Upper lobe of left lung (tissue), 6 donors: ENCODE measurements at regions not wholly inside any gene's neighbourhood (a gene's known extent, or its start where the extent isn't known, plus 50 kb on each side); places are given as distances from the start of the nearest gene placed in this dataset.

Experiments used
- ATAC-seq, 2 donors: fragments of 200-7000 bp; cut with Tn5 transposase; one replicate each; pipeline ENCODE4 v1.9.1; 2022; ENCODE audit warnings: mild to moderate bottlenecking in 2 of 2, moderate library complexity in 2 of 2; ENCODE audit not compliant: low FRiP score in 2 of 2
- DNase-seq, 2 donors: peaks; one replicate each; pipeline ENCODE4 v3.0.0-alpha.2; 2019 to 2020
- H3K27ac ChIP-seq, 4 donors: fragments of 200-600 bp; sonication (generic); one replicate each; pipeline ENCODE4 v1.5.1; 2016 to 2019
- H3K27me3 ChIP-seq, 4 donors: fragments of 200-600 bp; sonication (generic); one replicate each; pipeline ENCODE4 v1.5.1; 2017 to 2019
- H3K36me3 ChIP-seq, 4 donors: fragments of 200-600 bp; sonication (generic); one replicate each; pipeline ENCODE4 v1.5.1; 2016 to 2019
- H3K4me1 ChIP-seq, 4 donors: fragments of 200-600 bp; sonication (generic); one replicate each; pipeline ENCODE4 v1.5.1; 2018 to 2019
- H3K4me3 ChIP-seq, 4 donors: fragments of 200-600 bp; sonication (generic); one replicate each; pipeline ENCODE4 v1.5.1; 2017 to 2019; ENCODE audit warnings: mild to moderate bottlenecking in 2 of 4, moderate library complexity in 1 of 4
- H3K9me3 ChIP-seq, 4 donors: fragments of 200-600 bp; sonication (generic); one replicate each; pipeline ENCODE4 v1.5.1; 2018 to 2019
- EP300 ChIP-seq, 4 donors: sonication (generic); formaldehyde crosslinking; IDR thresholded peaks; one replicate each; pipeline ENCODE4 v1.5.1; 2017; ENCODE audit warnings: antibody characterized with exemption in 4 of 4, control low read depth in 2 of 4
- POLR2A ChIP-seq, 4 donors: fragments of 450-650 bp; IDR thresholded peaks; one replicate each; pipeline ENCODE4 v1.5.1; 2016 to 2017; ENCODE audit warnings: antibody characterized with exemption in 4 of 4, mild to moderate bottlenecking in 2 of 4
- POLR2AphosphoS5 ChIP-seq, 2 donors: sonication (generic); formaldehyde crosslinking; IDR thresholded peaks; one replicate each; pipeline ENCODE4 v1.5.1; 2017; ENCODE audit warnings: antibody characterized with exemption in 2 of 2
- WGBS, 2 donors: methylation state at CpG; one replicate each; pipeline ENCODE4 v1.1.5; 2017 to 2018; 5-methylcytosine and 5-hydroxymethylcytosine counted together
- TF ChIP-seq, protein P1 (sequence below), 6 experiments: fragments of 450-650 bp in 4 of 6; fragments of 200-600 bp in 2 of 6; sonication (generic) in 2 of 6; IDR thresholded peaks; one replicate each; pipeline ENCODE4 v1.5.1; 2016 to 2019; ENCODE audit warnings: antibody characterized with exemption in 6 of 6
- donor health status: DM: no; HTN: no; CAD: no; lungs with moderate emphysema.
- donor health status: DM: no; HTN: yes; CAD: no; lungs with severe emphysema.

DNA sequence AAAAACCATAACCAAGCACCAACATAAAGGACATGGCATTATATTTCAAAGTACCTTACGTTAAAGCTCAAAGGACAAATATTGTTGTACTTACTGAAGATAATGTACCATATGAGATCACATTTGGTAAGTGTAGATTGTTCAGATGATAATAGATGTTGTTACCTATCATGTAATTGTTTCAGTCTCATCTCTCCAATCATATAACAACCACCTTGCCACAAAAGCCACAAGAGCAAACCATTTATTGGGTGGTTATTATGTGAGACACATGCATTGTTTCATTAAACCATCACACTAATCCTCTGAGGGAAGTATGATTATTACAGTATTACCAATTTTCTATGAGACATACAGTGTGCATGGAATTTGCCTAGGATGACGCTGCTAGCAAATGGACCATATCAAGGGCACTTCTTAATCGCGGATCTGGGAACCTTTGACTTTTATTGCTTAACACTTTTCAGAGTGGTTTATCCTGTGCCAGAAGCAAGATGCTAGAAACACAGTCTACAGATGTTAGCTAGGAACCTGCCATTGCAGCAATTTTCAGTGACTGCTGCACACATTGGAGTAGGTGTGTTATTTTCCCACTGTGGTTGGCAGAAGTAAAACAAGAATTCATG, 149.8 kb upstream of the AKIRIN2 start:
- H3K4me3 ChIP-seq = no peak overlapping the region
- 81 to 91% methylated on average over 4 of the region's 4 CpGs for whole genome bisulfite sequencing, 2 donors
- no peaks in the 10 kb centered on the region for H3K36me3 ChIP-seq
- ATAC-seq (no peak), DNase-seq (no peak)
- no peaks in the 10 kb centered on the region for H3K9me3 ChIP-seq
- H3K27ac ChIP-seq = no peak overlapping the region
- TF ChIP-seq POLR2A (IDR thresholded peaks at IDR 0.05) (no peak), POLR2AphosphoS5 (IDR thresholded peaks at IDR 0.05) (no peak), EP300 (IDR thresholded peaks at IDR 0.05) (no peak)
- TF ChIP-seq, protein P1, sequence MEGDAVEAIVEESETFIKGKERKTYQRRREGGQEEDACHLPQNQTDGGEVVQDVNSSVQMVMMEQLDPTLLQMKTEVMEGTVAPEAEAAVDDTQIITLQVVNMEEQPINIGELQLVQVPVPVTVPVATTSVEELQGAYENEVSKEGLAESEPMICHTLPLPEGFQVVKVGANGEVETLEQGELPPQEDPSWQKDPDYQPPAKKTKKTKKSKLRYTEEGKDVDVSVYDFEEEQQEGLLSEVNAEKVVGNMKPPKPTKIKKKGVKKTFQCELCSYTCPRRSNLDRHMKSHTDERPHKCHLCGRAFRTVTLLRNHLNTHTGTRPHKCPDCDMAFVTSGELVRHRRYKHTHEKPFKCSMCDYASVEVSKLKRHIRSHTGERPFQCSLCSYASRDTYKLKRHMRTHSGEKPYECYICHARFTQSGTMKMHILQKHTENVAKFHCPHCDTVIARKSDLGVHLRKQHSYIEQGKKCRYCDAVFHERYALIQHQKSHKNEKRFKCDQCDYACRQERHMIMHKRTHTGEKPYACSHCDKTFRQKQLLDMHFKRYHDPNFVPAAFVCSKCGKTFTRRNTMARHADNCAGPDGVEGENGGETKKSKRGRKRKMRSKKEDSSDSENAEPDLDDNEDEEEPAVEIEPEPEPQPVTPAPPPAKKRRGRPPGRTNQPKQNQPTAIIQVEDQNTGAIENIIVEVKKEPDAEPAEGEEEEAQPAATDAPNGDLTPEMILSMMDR (IDR thresholded peaks at IDR 0.05) = no peak
- no peaks in the 10 kb centered on the region for H3K4me1 ChIP-seq
- no peaks in the 10 kb centered on the region for H3K27me3 ChIP-seq

- no peak overlapping the region for H3K27ac ChIP-seq
- peaks cover 0 to 4% (median 0%) of the 10 kb centered on the region in 4 donors for H3K4me1 ChIP-seq
- H3K36me3 ChIP-seq = no peaks in the 10 kb centered on the region
- no peak overlapping the region for H3K4me3 ChIP-seq
- 32 to 63% methylated on average over 3 of the region's 3 CpGs for WGBS, 2 donors
- TF ChIP-seq POLR2AphosphoS5 (IDR thresholded peaks at IDR 0.05) = no peak
- no peak for TF ChIP-seq POLR2A (IDR thresholded peaks at IDR 0.05)
- TF ChIP-seq EP300 (IDR thresholded peaks at IDR 0.05) = no peak
- TF ChIP-seq, protein P1 (IDR thresholded peaks at IDR 0.05) = no peak
- ATAC-seq (no peak), DNase-seq (no peak)
- H3K9me3 ChIP-seq = no peaks in the 10 kb centered on the region
- H3K27me3 ChIP-seq = no peaks in the 10 kb centered on the region
These were observed 146.6 kb upstream of the AKIRIN2 start for GRCh38 chr6:87848616-87849015.

- Histone ChIP-seq H3K4me3 (no peak overlapping the region), H3K27me3 (no peaks in the 10 kb centered on the region), H3K36me3 (no peaks in the 10 kb centered on the region), H3K27ac (no peak overlapping the region), H3K4me1 (peaks cover 0 to 4% (median 0%) of the 10 kb centered on the region in 4 donors), H3K9me3 (no peaks in the 10 kb centered on the region)
- ATAC-seq = no peak
- TF ChIP-seq POLR2AphosphoS5 (IDR thresholded peaks at IDR 0.05) (no peak), EP300 (IDR thresholded peaks at IDR 0.05) (no peak), POLR2A (IDR thresholded peaks at IDR 0.05) (no peak)
- TF ChIP-seq, protein P1 (IDR thresholded peaks at IDR 0.05) = no peak
- WGBS, 2 donors = 93 to 96% methylated on average over 1 of the region's 1 CpG
- DNase-seq = no peak
These were observed 145.8 kb upstream of the AKIRIN2 start for GRCh38 chr6:87847830-87848210.

DNA sequence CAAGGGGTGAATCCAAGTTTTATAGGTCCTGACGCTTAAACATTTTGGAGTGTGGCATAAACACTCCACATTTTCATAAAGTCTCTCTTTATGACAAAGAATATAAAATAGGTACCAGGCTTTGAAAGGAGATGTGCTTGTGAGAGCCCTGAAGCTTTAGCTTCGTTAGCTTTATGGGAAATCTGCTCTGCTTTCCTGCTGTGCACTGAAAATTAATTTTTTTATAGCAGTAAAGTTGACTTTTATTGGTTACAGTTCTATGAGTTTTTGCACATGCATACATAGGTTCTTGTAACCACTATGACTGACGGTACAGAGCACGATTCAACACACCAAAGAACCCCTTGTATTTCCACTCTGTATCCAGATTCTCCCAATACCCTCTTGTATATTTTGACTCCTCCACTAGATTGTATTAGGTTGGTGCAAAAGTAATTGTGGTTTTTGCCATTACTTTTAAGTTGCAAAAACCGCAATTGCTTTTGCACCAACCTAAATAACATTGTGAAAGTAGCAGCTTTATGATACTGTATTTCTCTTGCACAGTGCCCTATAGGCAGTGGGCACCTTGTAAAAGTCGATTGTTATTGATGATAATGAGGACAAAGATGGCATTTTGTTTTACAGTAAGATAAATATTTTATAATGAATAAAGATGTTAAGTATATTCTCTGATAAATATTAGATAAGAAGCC, 145.2 kb upstream of the AKIRIN2 start:
- ATAC-seq (no peak), DNase-seq (no peak)
- WGBS, 2 donors = 88 to 91% methylated on average over 6 of the region's 6 CpGs
- TF ChIP-seq EP300 (IDR thresholded peaks at IDR 0.05) = no peak
- TF ChIP-seq, protein P1 (IDR thresholded peaks at IDR 0.05) = no peak
- TF ChIP-seq POLR2AphosphoS5 (IDR thresholded peaks at IDR 0.05) = no peak
- no peak for TF ChIP-seq POLR2A (IDR thresholded peaks at IDR 0.05)
- H3K27ac ChIP-seq = no peak overlapping the region
- peaks cover 0 to 4% (median 0%) of the 10 kb centered on the region in 4 donors for H3K4me1 ChIP-seq
- no peaks in the 10 kb centered on the region for H3K36me3 ChIP-seq
- no peak overlapping the region for H3K4me3 ChIP-seq
- no peaks in the 10 kb centered on the region for H3K27me3 ChIP-seq
- no peaks in the 10 kb centered on the region for H3K9me3 ChIP-seq

DNA sequence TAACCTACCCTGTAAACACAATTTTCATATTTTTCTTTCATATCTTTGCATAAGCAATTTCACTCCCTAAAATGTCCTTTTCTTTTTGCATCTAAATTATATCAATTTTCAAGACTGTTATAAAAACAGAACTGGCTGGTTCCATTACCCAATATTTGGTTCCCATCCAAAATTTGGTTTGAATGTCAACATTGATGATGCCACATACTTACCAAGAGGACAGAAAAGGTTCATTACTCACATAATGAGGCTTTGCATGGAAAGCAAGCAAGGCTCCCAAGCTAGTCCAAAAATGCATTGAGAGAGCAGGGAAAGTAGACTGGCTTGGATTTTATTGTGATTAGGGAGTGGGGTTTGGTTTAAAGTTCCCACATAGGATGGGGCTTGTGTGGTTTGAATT, 144.4 kb upstream of the AKIRIN2 start:
- TF ChIP-seq POLR2A (IDR thresholded peaks at IDR 0.05) (no peak), POLR2AphosphoS5 (IDR thresholded peaks at IDR 0.05) (no peak), EP300 (IDR thresholded peaks at IDR 0.05) (no peak)
- TF ChIP-seq, protein P1 (IDR thresholded peaks at IDR 0.05) = no peak
- H3K4me1 ChIP-seq = peaks cover 0 to 4% (median 0%) of the 10 kb centered on the region in 4 donors
- H3K27ac ChIP-seq = no peak overlapping the region
- ATAC-seq (no peak), DNase-seq (no peak)
- H3K4me3 ChIP-seq = no peak overlapping the region
- no peaks in the 10 kb centered on the region for H3K27me3 ChIP-seq
- H3K9me3 ChIP-seq = no peaks in the 10 kb centered on the region
- no peaks in the 10 kb centered on the region for H3K36me3 ChIP-seq
